Inferior parietal cortex (tissue), 1 donor: ENCODE measurements at regions not wholly inside any gene's neighbourhood (a gene's known extent, or its start where the extent isn't known, plus 50 kb on each side); places are given as distances from the start of the nearest gene placed in this dataset.
"Not testable (repeated sequence)": the region's sequence is repeated elsewhere in the genome, so short reads cannot be mapped to it uniquely, and the experiment has no call there.

Source experiments
- DNase-seq: peaks from one replicate; pipeline ENCODE4 v3.0.0-alpha.2; 2016; ENCODE audit errors: extremely low spot score

- no peak for DNase-seq
Measured at GRCh38 chr12:68984796-68985573, 52.0 kb upstream of the CPM start.

- not testable (repeated sequence) for DNase-seq
Measured at GRCh38 chr12:68997526-68997925, 64.6 kb upstream of the CPM start.

- DNase-seq, result no peak
Measured at GRCh38 chr12:68998041-68998440, 65.1 kb upstream of the CPM start.

GRCh38 chr12:69000074-69000473, 67.1 kb upstream of the CPM start:
- no peak for DNase-seq

- DNase-seq, result no peak
Measured at GRCh38 chr12:69000540-69001243, 67.7 kb upstream of the CPM start.

GRCh38 chr12:69001251-69001650, 68.3 kb upstream of the CPM start:
- DNase-seq, result no peak

GRCh38 chr12:69002969-69003368, 70.0 kb upstream of the CPM start:
- DNase-seq, result no peak

GRCh38 chr12:69003991-69004390, 71.0 kb upstream of the CPM start:
- no peak for DNase-seq

- peak; percentile 14 for DNase-seq
Measured at GRCh38 chr12:69007101-69007854, 74.3 kb upstream of the CPM start.

- DNase-seq, result no peak
Measured at GRCh38 chr12:69007855-69008351, 74.9 kb upstream of the CPM start.

- DNase-seq, result no peak
Measured at GRCh38 chr12:69008520-69008919, 75.5 kb upstream of the CPM start.

GRCh38 chr12:69014047-69014446, 81.1 kb upstream of the CPM start:
- DNase-seq, result no peak

GRCh38 chr12:69015017-69015416, 82.0 kb upstream of the CPM start:
- no peak for DNase-seq

- no peak for DNase-seq
Measured at GRCh38 chr12:69015831-69016230, 82.9 kb upstream of the CPM start.

- DNase-seq, result no peak
Measured at GRCh38 chr12:69019082-69019481, 86.1 kb upstream of the CPM start.

- DNase-seq, result no peak
Measured at GRCh38 chr12:69019910-69020309, 86.9 kb upstream of the CPM start.

GRCh38 chr12:69022674-69023073, 89.7 kb upstream of the CPM start:
- DNase-seq, result no peak

GRCh38 chr12:69023840-69024239, 90.9 kb upstream of the CPM start:
- no peak for DNase-seq

- no peak for DNase-seq
Measured at GRCh38 chr12:69024413-69024812, 91.4 kb upstream of the CPM start.

GRCh38 chr12:69024907-69025306, 91.9 kb upstream of the CPM start:
- no peak for DNase-seq

- DNase-seq, result no peak
Measured at GRCh38 chr12:69026336-69026735, 93.4 kb upstream of the CPM start.

- no peak for DNase-seq
Measured at GRCh38 chr12:69027411-69027881, 94.5 kb upstream of the CPM start.
